Endometrium (tissue), 2 donors: ENCODE measurements at regions not wholly inside any gene's neighbourhood (a gene's known extent, or its start where the extent isn't known, plus 50 kb on each side); places are given as distances from the start of the nearest gene placed in this dataset.

ENCODE experiments used
- FAIRE-seq: peaks from 2 replicates; lab custom pipeline; 2012; peaks lifted over from hg19 to GRCh38; lab: Jason Lieb, UNC
- donor health status: control.
- donor health status: control.

DNA sequence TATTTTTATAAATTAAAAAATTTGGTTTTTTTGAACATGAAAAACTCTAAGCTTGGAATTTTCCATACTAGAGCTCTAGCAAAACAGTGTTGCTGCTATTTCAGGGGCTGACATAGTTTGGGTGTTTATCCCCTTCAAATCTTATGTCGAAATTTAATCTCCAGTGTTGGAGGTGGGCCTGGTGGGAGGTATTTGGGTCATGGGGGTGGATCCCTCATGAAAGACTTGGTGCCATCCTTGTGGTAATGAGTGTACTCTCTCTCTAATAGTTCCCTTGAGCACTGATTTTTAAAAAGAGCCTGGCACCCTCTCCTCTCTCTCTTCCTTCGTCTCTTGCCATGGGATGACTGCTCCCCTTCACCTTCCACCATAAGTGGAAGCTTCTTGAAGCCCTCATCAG is 244.6 kb upstream of the UBE2E3 start:
- FAIRE-seq = no peak

GRCh38 chr2:180734382-180734781 is 246.0 kb upstream of the UBE2E3 start:
- no peak for FAIRE-seq

GRCh38 chr2:180733330-180733729 is 247.1 kb upstream of the UBE2E3 start:
- FAIRE-seq = no peak

GRCh38 chr2:180732337-180732736 is 248.1 kb upstream of the UBE2E3 start:
- no peak for FAIRE-seq

- no peak for FAIRE-seq
Observed at GRCh38 chr2:180730976-180731375, 249.4 kb upstream of the UBE2E3 start.

- no peak for FAIRE-seq
Observed at GRCh38 chr2:180728928-180729559, 251.4 kb upstream of the UBE2E3 start.

GRCh38 chr2:180723712-180724111 is 256.7 kb upstream of the UBE2E3 start:
- FAIRE-seq = no peak

DNA sequence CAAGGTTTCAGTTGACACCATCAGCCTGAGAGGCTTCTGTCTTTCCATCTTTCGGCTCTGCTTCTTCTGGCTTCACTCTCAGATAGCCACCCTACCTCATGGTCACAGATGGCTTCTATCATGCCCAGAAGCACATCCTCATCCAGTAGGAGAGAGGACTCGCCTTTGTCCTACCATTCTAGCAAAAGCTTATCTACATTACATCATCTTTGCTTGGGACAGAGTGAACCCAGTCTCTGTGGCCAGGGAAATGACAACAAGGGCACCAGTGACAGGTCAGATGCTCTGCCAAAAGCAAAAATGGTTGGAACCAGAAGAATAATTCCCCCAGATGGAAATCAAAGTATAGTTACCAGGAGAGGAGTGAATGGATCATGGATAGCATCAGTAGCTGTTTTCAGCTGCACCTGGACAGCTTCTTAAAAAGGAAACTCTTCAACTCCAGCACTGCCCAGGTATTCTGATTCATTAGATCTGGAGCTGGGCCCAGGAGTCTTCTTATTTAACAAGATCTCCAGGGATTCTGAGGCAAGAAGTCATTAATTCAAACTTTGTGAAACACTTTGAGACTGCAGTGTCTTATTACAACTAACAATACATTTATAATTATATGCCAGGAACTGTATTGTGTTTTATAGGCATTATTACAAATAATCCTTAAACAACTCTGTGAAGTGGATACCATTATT is 257.7 kb upstream of the UBE2E3 start:
- no peak for FAIRE-seq

DNA sequence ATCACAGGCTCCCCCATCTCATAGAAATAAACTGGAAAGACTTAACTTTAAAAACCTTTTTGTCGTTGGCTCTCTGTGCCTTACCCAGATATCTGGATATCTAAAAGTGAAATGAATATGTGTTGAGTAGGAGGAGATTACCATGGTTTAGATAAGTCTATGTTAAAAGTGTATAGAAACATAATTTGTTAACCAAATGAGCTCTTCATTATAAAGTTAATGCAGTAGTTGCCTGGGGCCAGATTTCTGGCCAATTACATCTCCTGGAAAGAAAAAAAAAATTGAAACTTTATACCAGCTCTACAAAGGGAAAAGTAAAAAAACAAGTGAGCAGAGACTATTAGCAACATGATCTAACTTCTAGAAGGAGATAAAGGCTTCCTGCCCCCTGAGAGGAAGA is 259.6 kb upstream of the UBE2E3 start:
- no peak for FAIRE-seq

- no peak for FAIRE-seq
Observed at GRCh38 chr2:180717588-180717987, 262.8 kb upstream of the UBE2E3 start.

- FAIRE-seq = no peak
Observed at GRCh38 chr2:180716186-180717180, 263.9 kb upstream of the UBE2E3 start.

DNA sequence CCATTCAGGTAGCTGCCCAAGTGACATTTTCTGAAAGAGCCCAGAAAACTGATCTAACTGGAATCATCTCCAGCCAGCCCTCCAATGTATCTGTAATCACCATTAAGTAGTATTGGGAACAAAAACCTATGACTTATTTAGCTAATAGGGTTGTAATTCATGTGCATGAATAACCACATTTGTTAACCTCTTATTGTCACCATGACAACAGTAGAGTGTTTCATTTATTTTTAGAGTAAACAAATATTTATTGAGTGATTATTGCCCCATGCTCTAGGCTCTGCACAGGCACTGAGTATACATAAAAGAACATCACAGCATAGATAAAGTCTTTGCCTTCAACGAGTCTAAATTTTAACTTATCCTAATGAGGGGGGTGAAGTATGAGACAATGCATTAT is 265.4 kb upstream of the UBE2E3 start:
- FAIRE-seq = no peak

DNA sequence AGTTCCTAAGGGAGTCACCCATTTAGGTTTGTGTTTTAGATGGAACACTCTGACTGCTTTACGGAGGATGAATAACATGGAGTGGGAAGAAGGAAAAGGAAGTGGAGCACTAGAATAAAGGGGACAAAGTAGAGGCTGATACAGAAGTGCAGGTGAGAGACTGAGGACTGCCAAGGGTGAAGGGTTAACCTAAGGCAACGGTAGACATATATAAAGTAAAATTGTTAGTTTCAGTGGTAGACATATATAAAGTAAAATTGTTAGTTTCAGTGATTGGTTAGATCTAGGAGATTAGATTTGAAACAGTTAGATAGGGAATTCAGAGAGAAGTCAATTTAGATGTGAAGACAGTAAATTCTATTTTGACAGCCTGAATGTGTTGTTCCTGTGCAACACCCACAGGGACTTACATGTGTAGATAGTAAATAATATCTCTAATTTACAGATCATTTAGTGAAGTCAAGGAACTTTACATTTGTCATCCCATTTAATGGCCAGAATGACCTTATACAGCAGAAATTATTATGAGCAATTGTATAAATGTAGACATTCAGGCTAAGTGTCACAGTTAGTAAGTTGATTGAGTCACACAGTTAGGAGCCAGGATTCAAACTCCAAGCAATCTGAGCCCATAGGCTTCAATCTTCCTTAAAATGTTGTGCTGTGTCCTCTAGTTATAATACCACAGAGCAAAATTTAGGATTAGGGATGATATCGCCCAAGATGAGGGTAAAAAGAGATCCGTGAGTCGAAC is 270.8 kb upstream of the UBE2E3 start:
- no peak for FAIRE-seq

GRCh38 chr2:180707884-180708205 is 272.6 kb upstream of the UBE2E3 start:
- no peak for FAIRE-seq

DNA sequence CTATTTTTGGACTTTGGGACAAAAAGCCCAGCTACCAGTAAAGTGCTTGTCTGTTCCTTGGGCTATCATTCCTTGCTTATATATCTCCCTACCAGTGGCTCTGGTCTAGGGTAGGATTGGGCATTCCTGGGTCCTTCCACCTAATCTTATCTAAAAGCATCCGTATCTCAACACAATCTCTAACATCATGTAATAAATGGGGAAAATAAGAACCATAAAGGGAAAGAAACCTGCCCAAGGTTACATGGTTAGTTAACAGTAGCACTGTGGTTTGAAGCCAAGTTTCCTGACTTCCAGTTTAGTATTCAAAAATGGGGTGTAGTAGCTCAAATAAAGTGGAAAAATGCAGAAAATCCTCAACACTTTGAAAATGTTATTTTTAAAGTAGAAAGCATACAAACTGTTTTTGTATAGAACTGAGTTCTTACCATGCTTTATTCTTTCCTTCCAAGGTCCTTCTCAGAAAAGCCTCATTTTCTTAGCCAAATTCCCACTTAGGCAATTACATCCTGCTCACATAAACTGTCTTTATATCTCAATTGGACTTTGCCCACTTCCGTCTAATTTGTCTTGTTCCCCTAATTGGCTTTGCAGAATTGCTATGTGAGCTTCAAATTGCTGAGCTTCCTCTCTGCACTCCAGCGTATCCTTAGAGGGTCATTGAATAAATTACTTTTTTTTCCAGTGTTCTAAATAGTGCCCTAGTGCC is 273.1 kb upstream of the UBE2E3 start:
- no peak for FAIRE-seq

- no peak for FAIRE-seq
Observed at GRCh38 chr2:180706694-180707093, 273.7 kb upstream of the UBE2E3 start.

DNA sequence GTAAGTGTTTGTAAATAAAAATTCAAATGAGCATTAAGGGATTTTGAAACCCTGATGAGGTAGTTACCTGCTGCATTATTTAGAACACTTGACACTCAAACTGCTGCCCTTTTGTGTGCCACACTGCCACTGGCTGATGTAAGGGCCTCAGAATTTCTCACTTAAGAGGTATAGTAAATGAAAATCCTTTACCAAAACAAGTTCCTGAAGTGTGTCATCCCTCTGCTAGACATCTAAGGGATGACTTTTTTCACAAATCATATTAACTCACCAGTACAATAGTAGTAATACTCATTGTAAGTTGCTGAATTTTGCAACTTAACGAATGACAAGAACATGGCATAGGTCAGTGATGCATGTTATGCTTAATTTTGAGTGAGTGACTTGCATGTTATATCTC is 274.9 kb upstream of the UBE2E3 start:
- no peak for FAIRE-seq

- no peak for FAIRE-seq
Observed at GRCh38 chr2:180705122-180705521, 275.3 kb upstream of the UBE2E3 start.

DNA sequence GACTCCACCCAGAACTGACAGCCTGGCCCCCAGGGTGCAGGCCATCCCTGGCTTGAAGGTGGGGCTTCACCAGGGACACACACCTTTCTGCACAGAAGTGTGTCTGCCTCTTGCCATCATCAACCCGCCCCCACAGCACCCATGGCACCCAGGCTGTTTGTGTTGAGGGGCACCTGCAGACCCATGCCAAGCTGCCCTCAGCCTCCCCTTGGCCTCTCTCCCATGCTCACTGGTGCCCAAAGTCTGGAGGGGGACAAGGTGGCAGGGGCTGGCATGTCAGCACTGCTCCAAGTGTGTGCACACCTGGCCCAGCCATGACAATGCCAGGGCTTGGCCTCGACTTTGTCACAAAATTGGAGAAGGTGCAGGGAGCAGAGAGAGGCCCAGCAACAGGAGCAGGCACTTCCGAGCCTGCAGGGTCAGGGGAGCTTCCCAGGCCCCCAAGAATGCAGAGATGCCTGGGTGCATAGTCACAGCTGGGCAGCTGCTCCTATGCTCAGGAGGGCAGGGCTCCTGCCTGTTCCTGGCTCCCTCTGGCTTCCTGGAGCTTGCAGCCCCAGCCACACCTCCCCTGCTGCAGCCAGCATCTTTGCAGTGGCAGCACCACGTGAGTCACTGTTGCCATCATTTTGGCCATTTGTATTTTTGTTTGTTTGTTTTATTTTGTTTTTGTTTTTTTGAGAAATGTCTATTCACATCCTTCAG is 280.6 kb upstream of the UBE2E3 start:
- FAIRE-seq = no peak

DNA sequence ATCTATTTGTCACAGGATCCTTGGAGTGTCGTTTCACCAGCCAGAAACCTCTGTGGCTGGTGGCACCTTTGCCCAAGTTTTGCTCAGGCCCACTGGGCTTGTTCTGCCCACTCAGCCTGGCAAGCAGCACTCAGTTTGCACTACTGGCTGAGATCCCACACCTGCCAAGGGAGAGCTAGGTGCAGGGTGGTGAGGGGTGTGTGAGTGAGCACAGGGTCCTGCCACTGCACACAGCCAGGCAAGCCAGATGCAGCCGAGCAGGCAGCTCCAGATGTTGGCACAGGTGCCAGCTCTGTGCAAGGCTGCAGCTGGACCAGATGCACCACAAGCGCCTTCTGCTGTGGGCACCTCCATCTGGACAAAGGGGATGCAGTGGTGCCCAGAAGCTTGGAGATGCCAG is 281.7 kb upstream of the UBE2E3 start:
- no peak for FAIRE-seq
